HG02763 (cell line): ENCODE measurements at regions not wholly inside any gene's neighbourhood (a gene's known extent, or its start where the extent isn't known, plus 50 kb on each side); places are given as distances from the start of the nearest gene placed in this dataset.
"Not testable (repeated sequence)": the region's sequence is repeated elsewhere in the genome, so short reads cannot be mapped to it uniquely, and the experiment has no call there.

Experiments used
- ATAC-seq: cut with Tn5 transposase; IDR thresholded peaks from one replicate; pipeline ENCODE4 v1.9.1; 2021; ENCODE audit warnings: mild to moderate bottlenecking, moderate library complexity; ENCODE audit not compliant: unreplicated experiment

DNA sequence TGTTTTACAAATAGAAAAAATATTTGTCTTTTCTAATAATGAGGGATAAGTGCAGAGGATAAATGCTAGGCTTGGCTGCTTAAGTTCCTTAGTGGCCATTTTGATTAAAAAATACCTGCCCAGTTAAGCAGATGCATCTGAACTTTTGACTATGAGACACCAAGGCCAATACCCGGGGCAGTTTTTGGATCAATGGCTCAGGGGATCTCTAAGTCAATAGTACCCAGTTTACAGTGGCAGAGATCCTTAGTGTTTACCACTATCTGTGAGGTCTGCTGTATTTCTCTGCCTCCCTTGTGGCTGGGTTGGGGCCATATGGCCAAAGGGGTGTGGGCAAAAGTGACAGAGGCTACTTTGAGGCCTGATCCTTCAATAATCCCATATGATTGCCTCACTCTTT is 184.5 kb upstream of the MAST4 start:
- ATAC-seq, result no peak

DNA sequence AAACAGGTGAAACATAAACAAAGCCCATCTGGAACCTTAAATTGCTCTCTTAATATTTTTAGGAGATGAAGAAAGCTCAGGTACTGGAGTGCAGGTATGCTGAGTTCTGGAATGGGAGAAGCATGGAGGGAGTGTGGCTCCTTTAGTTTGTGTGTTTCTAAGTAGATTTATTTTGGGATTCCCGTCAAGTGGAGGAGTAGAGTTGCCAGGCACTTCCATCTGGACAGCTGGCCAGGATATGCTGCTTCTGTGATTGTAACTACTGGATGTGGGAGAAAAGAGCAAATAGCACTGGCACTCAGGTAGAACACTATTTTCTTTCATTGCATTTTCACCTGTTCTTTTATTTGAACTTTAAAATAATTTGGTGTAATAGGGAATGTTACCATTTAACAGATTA is 182.3 kb upstream of the MAST4 start:
- no peak for ATAC-seq

DNA sequence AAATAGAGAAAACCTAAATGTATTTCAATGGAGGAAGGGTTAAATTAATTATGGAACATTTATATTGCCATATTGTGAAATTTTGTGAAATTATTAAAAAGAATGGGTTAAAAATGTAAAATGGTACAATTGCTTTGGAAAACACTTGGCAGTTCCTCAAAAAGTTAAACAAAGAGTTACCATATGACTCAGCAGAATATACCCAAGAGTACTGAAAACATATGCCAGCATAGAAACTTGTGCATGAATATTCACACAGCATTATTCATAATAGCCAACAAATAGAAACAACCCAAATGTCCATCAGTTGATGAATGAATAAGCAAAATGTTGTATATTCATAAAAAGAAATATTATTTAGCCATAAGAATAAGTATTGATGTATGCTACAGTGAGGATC is 181.0 kb upstream of the MAST4 start:
- no peak for ATAC-seq

DNA sequence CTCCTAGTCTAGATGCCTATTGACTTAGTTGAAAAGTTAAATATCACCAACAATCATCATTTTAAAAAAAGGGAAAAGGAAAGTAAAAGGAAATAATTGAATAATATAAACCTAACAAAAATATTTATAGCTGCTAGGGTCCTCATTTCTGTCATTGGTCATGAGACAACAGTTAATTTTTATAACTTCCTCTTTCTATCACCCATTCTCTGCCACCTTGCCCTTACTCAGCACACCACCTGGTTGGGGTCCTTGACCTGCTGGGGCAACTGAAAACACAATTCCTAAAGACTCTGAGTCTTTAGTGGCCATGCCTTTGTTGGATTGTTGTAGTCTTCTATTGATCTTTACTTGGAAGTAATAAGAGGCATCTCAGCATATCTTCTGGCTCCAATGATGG is 179.5 kb upstream of the MAST4 start:
- ATAC-seq, result no peak

DNA sequence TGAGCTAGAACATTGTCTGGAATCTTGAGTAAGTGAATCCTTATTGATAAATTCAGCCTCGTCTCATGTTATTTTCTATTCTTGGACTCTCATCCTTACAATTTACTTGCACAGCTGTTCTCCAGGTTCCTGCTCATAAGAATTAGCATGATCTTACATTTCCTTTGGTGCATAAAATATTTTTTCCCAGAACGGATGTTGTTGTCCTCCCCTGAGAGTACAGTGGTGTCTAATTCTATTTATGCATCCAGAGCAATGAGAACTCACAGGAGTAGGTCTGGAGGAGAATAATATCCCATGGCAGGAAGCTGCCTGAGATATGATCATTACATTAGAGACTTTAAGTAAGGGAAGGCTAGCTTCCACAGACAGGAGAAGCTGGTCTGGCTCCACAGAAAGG is 178.4 kb upstream of the MAST4 start:
- ATAC-seq, result no peak

DNA sequence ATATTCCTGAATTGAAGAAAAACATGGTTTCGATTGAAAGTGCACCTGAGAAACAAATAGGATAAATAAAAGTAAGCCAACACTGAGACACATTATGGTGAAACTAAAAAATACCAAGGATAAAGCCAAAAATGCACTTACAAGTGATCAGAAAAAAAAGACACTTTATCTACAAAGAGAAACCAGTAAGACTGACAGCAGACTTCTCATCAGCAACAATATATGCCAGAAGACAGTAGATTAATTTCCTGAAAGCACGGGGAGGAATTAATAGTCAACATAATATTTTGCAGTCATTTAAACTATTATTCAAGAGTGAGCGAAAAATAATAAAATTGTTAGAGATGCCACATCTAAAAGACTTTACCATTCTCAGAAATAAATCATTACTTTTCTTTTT is 172.7 kb upstream of the MAST4 start:
- ATAC-seq, result no peak

DNA sequence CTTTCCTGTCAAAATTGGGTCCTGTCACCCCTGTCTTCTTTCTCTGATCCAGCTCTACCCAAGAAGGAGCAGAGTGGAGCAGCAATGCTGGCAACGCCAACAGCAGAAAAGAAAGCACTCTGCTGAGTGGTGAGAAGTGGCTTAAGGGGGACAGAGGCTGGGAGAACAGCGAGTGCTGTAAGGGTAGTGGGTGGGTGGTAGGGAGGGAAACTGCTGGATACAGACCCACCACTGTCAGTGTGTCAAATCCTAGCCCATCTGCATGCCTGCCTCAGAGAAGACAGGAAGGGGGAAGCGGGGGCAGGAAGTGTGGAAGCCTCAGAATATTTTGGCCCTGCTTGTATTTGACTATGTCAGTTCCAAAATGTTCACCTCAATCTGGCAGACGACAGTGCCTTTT is 170.4 kb upstream of the MAST4 start:
- no peak for ATAC-seq

DNA sequence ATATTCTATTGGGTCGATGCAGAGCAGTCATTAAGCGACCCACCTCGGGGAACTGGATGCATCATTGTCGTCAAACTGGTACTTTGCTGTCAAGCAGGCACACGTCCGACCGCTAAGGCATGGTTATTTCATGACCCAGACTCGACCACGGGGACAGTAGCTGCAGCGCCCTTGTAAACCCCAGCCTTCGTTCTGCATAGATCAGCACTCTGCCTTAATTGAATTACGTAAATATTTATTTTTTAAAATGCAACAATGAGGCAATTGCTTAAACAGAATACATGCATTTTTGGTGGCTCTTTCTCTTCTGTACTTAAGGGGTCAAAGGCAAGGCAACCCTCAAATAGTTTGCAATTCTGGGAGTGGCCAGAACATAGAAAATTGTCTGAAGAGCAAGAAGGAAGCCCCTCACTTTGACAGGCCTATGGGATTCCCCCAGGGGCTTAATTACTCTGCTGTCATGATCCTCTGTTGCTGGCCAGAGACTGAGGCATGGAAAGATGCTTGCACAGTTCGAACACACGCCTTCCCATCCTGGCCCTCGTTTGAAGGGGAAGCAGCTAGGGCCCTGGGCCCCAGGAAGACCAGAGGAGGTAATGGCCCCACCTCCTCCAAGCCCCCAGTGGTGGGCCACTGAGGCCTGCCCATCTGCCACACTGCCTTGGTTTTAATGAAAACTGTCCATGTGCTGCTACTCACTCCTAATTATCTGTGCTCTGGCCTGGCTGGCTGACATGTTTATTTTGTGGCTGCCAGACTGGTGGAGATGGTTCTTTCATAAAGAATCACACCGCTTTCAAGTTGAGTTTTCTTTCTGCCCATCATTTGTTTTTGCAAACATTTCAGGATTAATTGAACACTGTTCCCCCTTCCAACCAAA is 169.7 kb upstream of the MAST4 start:
- no peak for ATAC-seq

DNA sequence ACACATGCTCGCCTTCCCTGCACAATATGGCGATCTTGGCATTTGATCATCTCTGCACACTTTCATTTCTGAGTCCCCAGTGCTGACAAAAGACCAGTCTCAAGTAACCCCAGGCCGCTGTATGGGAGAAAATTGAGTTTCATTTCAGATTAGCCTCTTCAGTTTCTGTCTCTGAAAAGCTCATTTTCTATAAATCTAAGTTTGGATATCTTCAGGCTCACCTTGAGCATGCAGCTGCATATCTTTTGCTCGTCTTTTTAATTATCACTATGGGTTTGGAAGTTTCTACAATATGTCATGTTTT is 169.1 kb upstream of the MAST4 start:
- ATAC-seq, result no peak

DNA sequence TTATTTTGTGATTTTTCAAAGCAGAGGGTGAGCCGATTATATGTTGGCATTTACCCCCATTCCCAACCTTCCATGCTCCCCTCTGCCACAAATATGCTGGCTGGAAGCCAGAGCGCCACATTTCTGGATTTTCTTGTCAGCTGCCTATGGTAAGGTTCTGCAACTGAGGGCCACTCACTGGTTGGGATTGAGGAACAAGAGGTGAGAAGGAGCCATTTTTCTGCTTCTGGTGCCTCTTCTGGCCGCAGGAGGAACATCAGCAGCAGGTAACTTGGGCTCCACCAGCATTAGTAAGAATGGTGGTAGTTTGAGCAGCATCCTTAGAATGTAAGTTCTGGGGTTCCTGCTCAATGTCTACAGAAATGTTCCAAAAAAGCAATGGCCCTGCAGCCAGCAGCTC is 159.5 kb upstream of the MAST4 start:
- ATAC-seq, result no peak

DNA sequence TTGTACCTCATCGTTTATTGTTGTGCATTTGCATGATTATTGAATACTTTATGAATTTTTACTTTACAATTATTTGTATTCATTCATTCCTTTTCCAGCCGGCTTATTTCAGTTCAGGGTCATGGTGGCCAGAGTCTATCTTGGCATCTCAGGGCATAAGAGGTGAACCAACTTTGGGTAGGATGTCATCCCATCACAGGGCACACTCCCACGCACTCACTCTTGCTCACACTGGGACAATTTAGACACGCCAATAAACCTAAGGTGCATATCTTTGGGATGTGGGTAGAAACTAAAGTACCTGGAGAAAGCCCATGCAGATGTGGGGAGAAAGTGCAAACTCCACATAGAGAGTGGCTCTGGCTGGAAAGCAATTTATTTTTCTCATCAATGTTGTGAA is 158.1 kb upstream of the MAST4 start:
- ATAC-seq, result no peak

DNA sequence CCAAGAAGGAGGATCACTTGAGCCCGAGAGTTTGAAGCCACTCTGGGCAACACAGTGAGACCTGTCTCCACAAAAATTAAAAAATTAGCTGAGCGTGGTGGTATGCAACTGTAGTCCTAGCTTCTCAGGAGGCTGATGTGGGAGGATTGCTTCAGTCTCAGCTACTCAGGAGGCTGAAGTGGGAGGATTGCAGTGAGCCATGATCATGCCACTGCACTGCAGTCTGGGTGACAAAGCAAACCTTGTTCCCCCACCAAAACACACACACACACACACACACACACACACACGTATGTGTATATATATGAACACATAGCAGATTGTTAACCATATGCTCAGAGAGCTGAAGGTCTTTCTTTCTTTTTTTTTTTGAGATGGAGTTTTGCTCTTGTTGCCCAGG is 157.5 kb upstream of the MAST4 start:
- no peak for ATAC-seq

DNA sequence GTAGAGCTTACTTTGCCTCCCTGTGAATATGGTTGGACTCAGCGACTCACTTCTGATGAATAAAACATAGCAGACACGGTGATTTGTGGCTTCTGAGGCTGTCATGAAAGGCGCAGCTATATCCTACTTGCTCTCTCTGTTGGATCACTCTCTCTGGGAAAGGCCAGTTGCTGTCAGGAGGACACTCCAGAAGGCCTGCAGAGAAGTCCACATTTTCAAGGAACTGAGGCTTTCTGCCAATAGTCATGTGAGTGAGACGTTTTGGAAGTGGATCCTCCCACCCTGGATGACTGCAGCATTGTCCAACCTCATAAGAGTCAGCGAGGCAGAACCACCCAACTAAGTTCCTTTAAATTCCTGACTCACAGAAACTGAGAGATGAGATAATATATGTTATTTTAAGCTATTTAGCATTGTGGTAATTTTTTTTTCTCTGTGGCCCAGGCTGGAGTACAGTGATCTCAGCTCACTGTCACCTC is 156.0 kb upstream of the MAST4 start:
- ATAC-seq, result no peak

DNA sequence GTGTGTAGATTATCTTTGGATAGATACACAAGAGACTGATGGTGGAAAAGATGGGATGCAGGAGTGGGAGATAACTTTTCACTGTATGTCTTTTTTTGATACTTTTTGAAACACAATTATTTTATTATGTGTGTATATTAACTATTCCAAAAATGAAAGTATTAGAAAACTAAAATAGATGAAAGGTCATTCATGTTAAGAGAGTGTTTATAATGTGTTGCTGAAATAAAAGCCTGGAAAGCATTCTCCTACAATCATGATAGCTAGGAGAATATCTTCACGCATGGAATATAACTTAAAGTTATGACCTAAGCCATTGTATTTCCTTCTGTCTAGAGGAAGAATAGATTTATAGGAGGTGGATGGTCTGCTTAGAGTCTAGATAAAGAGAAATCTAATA is 154.8 kb upstream of the MAST4 start:
- no peak for ATAC-seq

DNA sequence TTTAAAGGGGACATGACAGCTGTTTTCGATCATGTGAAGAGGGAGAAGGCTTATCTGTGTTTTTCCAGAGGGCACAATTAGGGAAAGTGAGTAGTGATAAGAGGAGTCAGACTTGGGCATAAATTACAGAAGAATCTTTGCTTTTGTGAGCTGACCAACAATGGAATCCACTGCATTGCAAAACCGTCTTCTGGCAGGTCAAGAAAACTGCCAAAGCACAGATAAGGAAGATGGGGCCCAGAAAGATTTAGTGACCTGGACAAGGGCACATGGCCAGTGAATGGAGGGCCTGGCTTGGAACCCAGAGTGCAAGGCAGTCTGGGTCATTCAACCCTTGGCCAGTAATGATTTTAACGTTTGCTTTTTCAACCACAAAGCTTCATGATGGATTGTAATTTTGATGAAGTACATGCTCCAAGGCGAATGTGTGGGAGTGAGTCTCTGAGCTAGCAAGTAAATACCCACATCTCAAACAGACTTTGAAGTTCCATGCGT is 153.2 kb upstream of the MAST4 start:
- ATAC-seq, result no peak

DNA sequence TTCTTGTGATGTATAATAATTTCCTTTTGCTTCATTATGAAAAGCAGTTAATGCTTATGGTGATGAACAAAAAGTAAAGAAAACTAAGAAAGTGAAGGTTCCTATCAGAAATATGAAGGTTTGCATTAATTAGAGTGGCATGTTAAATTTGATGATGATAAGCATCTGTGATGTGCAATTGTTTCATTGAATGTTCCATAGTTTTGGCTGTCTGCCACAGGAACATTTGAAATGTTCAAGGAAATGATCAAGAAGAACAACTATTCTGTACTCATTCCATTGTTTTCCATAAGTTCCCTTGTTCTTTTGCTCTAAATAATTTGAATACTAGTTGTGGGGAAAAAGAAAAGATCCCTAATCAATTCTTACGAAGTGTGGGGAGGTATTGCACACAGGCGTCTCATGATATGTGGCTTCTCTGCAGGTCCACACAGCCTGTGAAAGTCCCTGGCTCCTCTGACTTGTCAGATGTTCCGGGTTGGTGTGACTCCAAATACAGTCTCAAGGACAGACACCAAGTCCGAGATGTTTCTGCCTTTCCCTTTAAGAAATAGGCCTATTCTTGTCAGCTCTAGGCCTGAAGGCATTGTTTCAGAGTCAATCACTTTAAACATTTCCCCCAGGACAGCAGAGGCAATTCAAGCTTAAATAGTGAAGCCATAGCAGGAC is 152.6 kb upstream of the MAST4 start:
- ATAC-seq, result no peak

DNA sequence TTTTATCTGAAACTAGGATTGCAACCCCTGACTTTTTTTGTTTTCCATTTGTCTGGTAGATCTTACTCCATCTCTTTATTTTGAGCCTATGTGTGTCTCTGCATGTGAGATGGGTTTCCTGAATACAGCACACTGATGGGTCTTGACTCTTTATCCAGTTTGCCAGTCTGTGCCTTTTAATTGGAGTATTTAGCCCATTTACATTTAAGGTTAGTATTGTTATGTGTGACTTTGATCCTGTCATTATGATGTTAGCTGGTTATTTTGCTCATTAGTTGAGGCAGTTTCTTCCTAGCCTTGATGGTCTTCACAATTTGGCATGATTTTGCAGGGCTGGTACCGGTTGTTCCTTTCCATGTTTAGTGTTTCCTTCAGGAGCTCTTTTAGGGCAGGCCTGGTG is 148.1 kb upstream of the MAST4 start:
- ATAC-seq, result not testable (repeated sequence)

DNA sequence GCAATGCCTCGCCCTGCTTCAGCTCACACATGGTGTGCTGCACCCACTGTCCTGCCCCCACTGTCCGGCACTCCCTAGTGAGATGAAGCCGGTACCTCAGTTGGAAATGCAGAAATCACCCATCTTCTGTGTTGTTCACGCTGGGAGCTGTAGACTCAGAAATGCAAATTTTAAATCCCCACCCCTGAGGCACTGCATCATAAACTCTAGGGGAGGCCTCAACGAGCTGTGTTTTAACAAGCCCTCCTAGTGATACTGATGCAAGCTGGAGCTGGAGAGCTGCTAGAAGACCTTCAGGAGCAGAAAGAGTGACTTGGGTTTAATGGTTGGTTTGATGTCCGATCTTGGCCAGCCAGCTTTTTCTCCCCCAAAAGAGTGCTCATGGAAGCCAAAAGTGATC is 146.0 kb upstream of the MAST4 start:
- no peak for ATAC-seq

DNA sequence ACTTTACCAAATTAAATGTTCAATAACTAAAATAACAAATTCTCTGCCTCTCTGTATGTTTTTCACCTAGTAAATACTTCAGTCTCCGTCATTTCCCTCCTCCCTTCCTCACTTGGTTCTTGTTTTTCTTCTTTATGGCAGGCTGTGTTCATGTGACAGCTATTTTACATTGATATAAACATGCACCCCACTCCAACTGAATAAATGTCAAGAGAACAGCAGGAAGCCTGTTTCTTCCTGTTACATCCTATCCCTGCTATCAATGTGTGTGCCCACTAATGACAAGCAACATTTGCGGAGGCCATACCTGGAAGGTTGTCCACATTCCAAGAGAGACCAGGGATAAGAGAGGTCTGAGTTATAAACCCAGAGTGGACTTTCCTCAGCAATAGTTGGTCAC is 145.2 kb upstream of the MAST4 start:
- no peak for ATAC-seq

DNA sequence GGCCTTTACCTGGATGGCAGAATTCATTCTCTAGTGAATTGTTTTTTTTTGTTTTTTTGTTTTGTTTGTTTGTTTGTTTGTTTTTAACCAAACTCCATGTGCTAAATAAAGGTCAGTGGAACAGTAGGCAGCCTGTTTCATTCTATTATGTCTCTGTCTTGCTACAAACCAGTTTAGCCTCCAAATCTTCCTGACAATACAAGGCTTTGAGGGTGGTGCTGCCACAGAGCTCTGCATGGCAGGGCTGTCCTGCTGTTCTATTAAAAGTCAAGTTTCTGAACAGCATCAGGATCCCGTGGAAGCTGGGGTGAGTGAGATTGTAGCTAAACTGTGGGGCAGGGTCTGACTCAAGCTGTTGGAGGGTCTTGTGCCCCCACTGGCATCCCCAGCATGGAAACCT is 144.1 kb upstream of the MAST4 start:
- no peak for ATAC-seq

DNA sequence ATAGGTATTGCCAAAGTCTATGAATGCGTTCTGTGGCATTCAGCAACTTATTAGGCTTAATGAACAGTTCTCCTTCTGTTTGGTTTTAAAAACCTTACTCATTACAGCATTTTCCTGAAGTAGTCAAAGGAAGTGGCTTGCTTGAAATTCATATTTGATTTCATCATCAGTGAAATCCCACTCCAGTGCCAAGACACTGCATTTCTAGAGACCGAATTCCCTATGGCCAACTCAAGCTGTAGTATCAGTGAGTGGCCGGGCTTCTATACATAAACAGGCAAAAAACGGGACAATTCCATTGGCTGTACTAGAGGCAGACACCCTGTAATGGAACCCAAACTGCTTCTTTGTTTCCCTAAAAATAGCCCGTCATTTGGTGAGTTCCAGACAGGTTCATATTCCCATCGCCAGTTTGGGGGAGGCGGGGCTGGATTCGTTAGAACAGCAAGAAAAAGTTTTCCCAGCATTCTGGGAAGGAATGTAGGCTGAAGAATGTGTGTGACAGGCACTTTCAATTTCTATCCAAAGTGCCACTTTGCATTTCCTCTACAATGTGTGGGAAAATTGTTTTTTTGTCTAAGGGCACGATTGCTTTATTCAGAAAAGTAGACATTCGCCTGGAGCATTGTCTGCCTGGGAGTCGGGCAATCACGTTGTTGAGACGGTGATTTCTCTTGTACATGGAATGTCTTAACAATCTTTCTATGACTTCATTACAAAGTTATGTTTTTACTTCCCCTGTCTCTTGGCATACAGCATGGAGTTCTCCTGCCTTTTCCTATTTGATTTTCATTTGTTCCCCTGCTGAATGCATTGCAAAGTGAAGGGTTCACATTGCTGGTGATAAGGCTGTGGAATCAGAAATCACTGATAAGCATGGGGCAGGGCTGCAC is 141.8 kb upstream of the MAST4 start:
- ATAC-seq, result no peak
